GM12891 (cell line): ENCODE measurements at regions not wholly inside any gene's neighbourhood (a gene's known extent, or its start where the extent isn't known, plus 50 kb on each side); places are given as distances from the start of the nearest gene placed in this dataset.

Experiments used
- DNase-seq: peaks from one replicate; pipeline ENCODE4 v3.0.0; 2011; ENCODE audit warnings: low spot score; ENCODE audit not compliant: insufficient read length
- FAIRE-seq: peaks from 2 replicates; lab custom pipeline; 2011; peaks lifted over from hg19 to GRCh38; lab: Jason Lieb, UNC
- PAX5 ChIP-seq: IDR thresholded peaks from 2 replicates; pipeline ENCODE4 v1.6.1; 2011; ENCODE audit warnings: low read length, moderate library complexity, mild to moderate bottlenecking; ENCODE audit not compliant: insufficient read depth, severe bottlenecking
- POLR2A ChIP-seq: IDR thresholded peaks from 2 replicates; pipeline ENCODE4 v1.6.1; 2011; ENCODE audit warnings: low read depth, low read length, control low read depth
- POLR2AphosphoS5 ChIP-seq: IDR thresholded peaks from 2 replicates; pipeline ENCODE4 v1.6.1; 2011; ENCODE audit warnings: low read depth, low read length, control low read depth
- POU2F2 ChIP-seq: IDR thresholded peaks from 2 replicates; pipeline ENCODE4 v1.6.1; 2011; ENCODE audit warnings: low read depth, mild to moderate bottlenecking, control low read depth, low read length, moderate library complexity
- SPI1 ChIP-seq: IDR thresholded peaks from 2 replicates; pipeline ENCODE4 v1.6.1; 2011; ENCODE audit warnings: low read depth, low read length, control low read depth
- TAF1 ChIP-seq: IDR thresholded peaks from 2 replicates; pipeline ENCODE4 v1.6.1; 2011; ENCODE audit warnings: low read depth, low read length, control low read depth

- DNase-seq (no peak), FAIRE-seq (no peak)
- TF ChIP-seq TAF1 (no peak), POLR2A (no peak), PAX5 (no peak), SPI1 (no peak), POU2F2 (no peak), POLR2AphosphoS5 (no peak)
Observed at GRCh38 chr2:238667639-238668038, 180.2 kb upstream of the TWIST2 start.

GRCh38 chr2:238668426-238668825 is 179.5 kb upstream of the TWIST2 start:
- DNase-seq (no peak), FAIRE-seq (no peak)
- TF ChIP-seq POLR2AphosphoS5 (no peak), POU2F2 (no peak), POLR2A (no peak), SPI1 (no peak), TAF1 (no peak)

- TF ChIP-seq POU2F2: no peak
- TF ChIP-seq SPI1: no peak
- TF ChIP-seq POLR2AphosphoS5: no peak
- no peak for TF ChIP-seq POLR2A
- TF ChIP-seq TAF1: no peak
- no peak for TF ChIP-seq PAX5
- no peak for DNase-seq
- FAIRE-seq: no peak
Observed at GRCh38 chr2:238669046-238669445, 178.8 kb upstream of the TWIST2 start.

GRCh38 chr2:238669581-238670080 is 178.3 kb upstream of the TWIST2 start:
- TF ChIP-seq TAF1: no peak
- TF ChIP-seq POLR2A: no peak
- no peak for TF ChIP-seq POU2F2
- no peak for TF ChIP-seq SPI1
- TF ChIP-seq PAX5: no peak
- no peak for TF ChIP-seq POLR2AphosphoS5
- DNase-seq (no peak), FAIRE-seq (no peak)

- FAIRE-seq: no peak
- no peak for DNase-seq
Observed at GRCh38 chr2:238670111-238670585, 177.7 kb upstream of the TWIST2 start.

GRCh38 chr2:238682536-238682935 is 165.3 kb upstream of the TWIST2 start:
- no peak for DNase-seq
- TF ChIP-seq POLR2AphosphoS5 (no peak), PAX5 (no peak), SPI1 (no peak), POLR2A (no peak), TAF1 (no peak), POU2F2 (no peak)
- no peak for FAIRE-seq

More at GRCh38 chr2:238670111-238670585, 177.7 kb upstream of the TWIST2 start:
- no peak for TF ChIP-seq POU2F2
- TF ChIP-seq POLR2A: no peak
- no peak for TF ChIP-seq SPI1
- no peak for TF ChIP-seq PAX5
- TF ChIP-seq TAF1: no peak
- TF ChIP-seq POLR2AphosphoS5: no peak

- DNase-seq: no peak
- no peak for FAIRE-seq
- no peak for TF ChIP-seq PAX5
- TF ChIP-seq SPI1: no peak
- TF ChIP-seq TAF1: no peak
- TF ChIP-seq POLR2AphosphoS5: no peak
- TF ChIP-seq POU2F2: no peak
- no peak for TF ChIP-seq POLR2A
Observed at GRCh38 chr2:238684362-238685326, 163.2 kb upstream of the TWIST2 start.

- FAIRE-seq (no peak), DNase-seq (no peak)
- no peak for TF ChIP-seq POLR2AphosphoS5
- no peak for TF ChIP-seq POU2F2
Observed at GRCh38 chr2:238685327-238685709, 162.6 kb upstream of the TWIST2 start.

GRCh38 chr2:238685713-238686112 is 162.2 kb upstream of the TWIST2 start:
- no peak for DNase-seq
- no peak for FAIRE-seq
- TF ChIP-seq TAF1 (no peak), SPI1 (no peak), PAX5 (no peak), POLR2AphosphoS5 (no peak), POLR2A (no peak), POU2F2 (no peak)

- DNase-seq (no peak), FAIRE-seq (no peak)
- TF ChIP-seq SPI1: no peak
- no peak for TF ChIP-seq POU2F2
- no peak for TF ChIP-seq POLR2A
- no peak for TF ChIP-seq PAX5
- TF ChIP-seq TAF1: no peak
- no peak for TF ChIP-seq POLR2AphosphoS5
Observed at GRCh38 chr2:238686223-238686622, 161.7 kb upstream of the TWIST2 start.
